ENCODE measurements at regions not wholly inside any gene's neighbourhood (a gene's known extent, or its start where the extent isn't known, plus 50 kb on each side); places are given as distances from the start of the nearest gene placed in this dataset.
"Not testable (repeated sequence)": the region's sequence is repeated elsewhere in the genome, so short reads cannot be mapped to it uniquely, and the experiment has no call there.

DNA sequence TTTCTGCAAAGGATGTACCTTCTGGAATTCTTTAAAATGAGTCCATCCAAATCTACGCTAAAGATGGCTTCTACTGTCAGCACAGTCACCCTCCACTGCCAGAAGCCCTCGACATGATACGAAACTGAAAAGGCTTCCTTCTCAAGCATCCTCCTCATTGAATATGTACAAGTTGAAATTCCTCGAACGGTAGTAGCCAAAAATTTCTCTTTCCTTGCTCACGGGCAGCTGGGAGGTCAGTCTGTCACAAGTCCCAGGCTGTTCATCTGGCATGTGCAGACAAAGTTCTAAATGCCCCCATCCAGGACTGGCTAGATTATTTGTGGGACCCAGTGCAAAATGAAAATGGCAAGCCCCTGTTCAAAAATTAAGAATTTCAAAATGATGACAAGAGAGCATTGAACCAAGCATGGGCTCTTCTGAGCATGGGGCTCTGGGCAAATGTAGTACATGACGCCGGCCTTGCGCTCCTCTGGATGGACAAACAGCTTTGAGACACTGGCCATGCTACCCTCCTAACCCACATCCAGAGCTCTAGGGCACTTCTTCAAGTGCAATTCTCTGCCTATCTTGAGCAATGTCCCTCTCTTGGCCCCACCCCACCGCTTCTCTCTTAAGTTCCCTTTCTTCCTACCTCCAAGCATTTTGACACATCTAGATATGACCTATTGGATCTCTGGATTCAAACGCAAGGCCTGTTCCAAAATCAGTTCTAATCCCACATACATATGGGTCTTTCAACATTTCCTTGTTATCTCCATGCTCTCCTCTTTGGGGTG lies 78.9 kb upstream of the FLT1 start:
- no peak for DNase-seq

DNA sequence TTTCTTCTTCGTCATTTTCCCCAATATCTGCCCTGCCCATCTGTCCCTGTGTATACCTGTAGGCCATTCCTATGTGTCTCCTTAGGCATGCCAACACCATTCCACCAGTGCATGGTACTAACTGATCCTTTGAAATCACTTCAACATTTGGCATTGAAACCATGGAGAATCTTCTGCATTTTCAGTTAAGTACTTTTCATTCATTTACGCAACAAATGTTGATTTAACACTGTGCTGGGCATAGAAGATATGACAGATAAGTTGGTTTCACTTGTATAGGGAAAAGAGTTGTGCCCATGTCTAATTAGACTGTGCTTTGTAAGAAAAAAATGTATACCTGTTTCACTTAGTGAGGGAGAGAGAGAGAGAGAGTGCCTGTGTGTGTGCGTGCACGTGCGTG lies 77.9 kb upstream of the FLT1 start:
- no peak for DNase-seq

DNA sequence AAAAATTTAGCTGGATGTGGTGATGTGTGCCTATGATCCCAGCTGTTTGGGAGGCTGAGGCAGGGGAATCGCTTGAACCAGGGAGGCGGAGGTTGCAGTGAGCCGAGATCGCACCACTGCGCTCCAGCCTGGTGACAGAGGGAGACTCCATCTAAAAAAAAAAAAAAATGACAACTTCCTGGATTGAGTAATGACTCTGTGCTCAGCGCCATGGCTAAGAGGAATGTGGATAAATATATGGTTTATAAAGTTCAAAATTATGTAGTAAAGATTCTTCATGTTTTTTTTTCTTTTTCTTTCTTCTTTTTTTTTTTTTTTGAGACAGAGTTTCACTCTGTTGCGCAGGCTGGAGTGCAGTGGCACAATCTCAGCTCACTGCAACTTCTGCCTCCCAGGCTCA lies 75.4 kb upstream of the FLT1 start:
- not testable (repeated sequence) for DNase-seq

DNA sequence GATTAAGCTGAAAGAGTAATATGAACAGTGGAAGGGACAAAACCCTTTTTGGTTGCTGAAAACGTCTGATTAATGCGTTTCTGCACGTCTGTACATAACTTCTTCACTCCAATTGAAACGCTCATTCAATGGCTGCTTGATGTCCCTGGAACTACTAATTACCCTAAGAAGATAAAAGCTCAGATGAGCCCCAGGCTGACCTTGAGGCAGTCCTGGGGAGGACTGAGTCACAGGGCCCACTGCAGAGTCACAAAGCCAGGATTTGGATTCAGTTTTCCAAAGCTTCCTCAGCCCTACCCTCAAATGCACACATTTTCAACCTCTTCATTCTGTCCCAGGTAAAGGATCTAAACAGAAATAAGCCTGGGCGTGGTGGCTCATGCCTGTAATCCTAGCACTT lies 75.0 kb upstream of the FLT1 start:
- no peak for DNase-seq

DNA sequence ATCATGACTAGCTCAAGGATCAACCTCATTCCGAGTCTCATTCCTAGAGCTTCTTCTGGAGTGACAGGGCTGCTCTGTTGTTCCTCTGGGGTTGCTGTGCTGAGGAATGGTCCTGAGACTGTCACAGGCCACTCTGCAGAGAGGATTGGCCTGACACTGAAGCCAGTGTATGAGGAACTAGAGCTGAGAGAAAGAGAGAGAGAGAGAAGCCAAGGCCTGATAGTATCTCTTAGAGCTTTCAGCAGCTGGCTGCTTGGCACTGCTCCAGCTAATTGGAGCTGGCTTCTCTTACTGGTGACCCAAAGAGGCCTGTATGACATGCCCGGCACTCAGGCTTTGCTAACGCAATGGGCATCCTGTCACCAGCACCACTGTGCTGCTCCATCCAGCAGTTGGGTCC lies 73.4 kb upstream of the FLT1 start:
- DNase-seq, result no peak

DNA sequence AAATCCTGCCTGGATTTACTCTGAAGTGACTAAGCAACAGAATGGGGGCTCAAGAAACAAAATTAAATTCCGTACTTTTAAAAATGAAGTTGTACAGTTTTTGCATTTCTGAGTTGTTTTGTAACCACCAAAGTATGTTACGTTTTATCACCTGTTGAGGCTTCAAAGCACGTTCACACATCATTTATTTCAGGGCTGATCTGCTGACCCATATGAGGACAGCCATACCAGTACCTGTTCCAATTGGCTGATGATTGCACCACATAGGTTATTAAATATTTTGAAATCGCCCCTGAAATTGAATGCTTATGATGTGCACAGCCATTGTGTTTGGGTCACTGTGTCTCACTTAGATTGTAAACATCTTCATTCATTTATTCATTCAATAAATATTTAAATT lies 72.0 kb upstream of the FLT1 start:
- no peak for DNase-seq

DNA sequence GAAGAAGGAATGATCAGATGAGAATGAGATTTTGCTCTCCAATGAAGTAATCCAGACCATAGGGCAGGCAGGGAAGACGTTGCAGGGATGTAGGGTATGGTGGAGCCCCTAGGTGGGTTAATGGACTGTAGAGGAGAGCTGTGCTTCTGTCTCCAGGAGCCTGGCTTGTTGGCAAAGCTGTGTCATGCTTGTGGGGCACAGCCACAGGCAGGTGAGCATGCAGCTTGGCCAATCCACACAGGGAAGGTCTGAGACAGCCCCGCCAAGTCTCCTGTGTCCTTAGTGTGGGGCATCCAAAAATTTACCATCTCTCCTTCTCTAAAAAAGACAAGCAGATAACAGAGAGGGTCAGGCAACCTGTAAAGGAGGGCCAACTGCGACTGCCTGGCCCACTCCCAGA lies 71.4 kb upstream of the FLT1 start:
- DNase-seq, result no peak

DNA sequence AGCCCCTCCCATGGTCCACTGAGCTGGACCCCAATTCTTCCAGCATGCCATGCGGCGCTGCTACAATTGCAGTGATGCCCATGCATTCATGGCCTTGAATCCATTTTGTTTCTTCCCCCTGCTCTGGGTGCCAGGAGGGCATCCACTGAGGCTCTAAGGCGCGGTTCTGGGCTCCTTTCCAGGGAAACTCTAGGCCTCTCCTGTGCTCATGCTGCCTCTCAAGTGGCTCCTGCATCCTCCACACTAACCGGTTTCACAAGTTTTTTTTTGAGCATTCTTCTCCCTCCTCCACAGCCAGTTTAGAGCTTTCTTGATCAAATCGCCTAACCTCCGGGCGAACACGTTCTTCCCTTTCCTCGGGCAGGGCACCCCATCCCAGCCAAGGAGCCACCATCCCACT lies 69.1 kb upstream of the FLT1 start:
- no peak for DNase-seq

DNA sequence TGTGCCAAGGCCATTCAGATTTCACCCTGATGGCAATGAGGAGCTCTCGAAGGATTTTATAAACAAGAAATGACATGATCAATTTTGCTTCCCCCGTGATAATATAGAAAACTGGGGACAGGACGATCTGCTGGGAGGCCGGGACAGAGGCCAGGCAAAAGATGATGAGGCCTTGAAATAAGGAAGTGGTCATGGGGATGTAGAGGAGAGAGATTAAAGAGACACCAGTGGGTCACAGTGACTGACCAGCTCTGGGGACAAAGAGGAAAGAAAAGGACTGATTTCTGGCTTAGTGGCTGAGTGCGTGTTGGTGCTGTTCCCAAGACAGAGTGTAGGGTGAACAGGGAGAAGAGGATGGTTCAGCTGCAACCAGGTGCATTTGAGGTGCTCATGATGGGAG lies 68.7 kb upstream of the FLT1 start:
- DNase-seq, result no peak

DNA sequence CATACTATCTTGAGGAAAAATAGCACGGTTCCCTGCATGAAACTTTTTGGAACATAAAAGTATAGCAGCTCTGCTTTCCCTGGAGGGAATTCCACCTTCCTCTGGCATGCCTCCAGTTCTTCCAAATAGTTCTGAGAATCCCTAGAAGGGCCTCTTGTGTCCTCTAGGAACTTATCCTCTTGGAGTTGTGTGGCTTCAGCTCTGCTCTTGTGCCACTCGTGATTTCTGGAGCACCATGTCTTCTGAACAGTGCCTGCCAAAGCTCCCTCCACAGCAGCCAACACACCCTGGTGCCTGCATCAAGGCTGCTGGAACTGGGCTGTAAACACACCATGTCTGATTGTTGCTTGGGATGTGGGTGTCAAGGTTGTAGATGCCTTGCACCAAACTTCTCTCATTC lies 65.7 kb upstream of the FLT1 start:
- DNase-seq, result no peak

DNA sequence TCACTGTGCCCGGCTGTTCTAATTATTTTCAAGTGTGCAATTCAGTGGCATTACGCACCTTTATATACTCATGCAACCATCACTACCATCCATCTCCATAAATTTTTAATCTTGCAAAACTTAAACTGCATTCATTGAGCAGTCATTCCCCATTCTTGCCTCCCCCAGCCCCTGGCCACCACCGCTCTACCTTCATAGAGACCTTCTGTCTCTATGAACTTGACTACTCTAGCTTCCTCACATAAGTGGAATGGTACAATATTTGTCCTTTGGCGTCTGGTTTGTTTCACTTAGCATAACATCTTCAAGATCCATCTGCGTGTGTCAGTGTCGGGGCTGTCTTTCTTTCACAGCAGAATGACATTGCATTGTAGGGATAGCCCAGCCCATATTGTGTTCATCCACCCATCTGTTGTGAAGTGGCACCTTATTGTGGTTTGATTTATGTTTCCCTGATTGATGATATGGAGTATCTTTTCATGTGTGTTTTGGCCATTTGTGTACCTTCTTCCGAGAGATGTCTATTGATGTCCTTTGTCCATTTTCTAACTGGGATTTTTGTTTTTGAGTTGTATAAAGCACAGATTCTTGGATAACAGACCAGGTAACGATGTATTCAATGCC lies 64.8 kb upstream of the FLT1 start:
- DNase-seq, result no peak

DNA sequence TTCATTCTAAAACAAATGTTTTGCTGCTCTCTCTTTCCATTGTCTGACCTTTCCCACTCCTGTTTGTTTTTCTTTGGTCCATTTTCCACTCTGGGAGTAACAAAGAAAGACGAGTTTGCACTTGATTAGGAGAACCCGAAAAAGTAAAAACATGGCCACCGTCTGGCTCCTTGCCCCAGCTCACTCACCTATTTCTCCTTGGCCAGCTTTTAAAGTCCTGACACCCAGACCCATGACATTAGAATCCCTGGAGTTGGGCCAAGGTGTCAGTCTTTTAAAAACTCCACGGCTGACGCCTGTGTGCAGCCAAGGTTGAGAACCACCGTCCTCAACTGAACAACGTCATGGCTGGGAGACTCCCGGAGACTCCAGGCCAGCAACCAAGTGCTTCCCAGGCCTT lies 63.6 kb upstream of the FLT1 start:
- no peak for DNase-seq

DNA sequence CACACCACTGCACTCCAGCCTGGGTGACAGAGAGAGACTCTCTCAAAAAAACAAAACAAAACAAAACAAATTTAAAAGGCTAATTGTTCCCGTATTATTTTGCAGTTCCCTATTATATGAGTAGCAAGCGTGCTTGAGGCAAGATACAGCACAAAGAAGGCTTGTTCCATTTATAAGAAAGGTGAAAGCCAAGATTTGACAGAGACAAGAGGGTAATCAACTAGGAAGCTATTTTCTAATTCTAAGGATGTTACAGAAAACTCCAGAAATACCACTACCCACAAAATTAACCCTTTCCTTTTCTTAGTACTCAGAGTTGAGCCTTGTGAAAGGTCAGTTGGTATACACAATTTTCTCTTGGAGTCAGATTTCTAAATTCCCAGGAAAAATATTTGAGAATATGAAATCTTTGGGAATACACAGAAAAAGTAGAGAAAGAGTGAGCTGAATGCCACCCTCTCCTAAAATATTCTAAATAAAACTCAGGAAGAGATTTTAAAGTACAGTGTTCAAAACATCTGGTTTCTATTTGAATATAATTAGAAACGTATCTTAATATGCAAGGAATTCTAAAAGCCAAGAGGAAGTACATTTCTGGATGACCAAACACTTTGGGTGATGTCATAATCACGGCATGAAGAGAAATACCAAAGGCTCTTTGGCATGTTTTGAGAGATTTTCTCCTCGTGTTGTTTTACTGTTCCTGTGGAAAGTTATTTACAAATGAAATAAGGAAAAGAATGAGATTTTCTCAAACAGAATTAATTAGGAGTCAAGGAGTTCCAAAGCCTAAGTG lies 63.0 kb upstream of the FLT1 start:
- DNase-seq, result no peak

DNA sequence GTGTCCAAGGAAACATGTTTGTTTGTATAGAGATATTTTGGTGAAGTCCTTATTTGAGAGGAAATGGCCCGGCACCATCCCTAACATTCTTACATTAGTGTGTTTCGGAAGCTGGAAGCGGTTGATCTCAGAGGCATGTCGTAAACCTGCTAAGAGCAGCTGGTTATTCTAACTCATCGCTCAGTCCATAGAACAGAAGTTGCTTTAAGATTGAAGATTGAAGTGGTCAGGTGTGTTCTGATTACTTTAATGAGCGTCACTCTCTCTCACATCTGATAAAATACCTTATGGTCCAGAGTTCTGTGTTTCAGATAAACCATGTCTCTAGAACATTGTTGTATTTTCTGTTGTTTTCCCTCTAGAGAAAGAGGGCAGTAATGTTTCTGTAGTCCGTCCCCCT lies 60.2 kb upstream of the FLT1 start:
- no peak for DNase-seq

DNA sequence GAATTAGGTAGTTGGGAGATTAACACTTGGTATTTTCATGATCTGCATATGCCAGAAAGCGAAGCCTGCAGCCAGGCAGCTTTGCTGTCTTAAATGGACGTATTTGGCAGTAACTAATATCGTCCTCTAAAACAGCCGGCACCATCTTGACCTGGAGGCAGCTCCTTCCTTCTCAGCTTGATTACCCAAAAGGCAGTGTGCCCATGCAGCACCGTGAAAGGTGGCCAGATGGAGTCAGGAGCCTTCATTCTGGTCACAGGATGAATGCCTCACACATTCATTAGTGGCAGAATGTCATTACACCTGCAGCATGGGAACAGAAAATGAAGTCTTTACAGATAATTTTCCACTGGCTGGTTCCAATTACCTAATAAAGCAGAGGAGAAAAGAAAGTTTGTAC lies 59.0 kb upstream of the FLT1 start:
- DNase-seq, result no peak

DNA sequence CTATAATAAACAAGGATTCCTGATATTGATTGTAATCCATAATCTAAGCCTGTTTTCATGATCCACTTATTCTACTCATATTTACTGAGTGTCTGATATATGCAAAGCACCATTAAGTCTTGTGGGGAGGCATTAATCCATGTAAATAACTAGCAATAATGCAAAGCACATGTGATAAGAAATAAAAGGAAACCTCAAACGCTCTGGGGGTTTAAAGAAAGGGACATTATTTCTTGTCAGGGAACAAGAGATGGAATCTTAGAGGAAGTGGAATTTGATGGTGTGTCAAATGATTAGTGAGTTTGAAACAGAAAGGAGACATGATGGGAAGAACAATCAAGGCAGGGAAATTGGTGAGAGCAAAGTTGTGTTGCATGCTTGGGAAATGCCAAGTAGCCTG lies 57.4 kb upstream of the FLT1 start:
- no peak for DNase-seq

DNA sequence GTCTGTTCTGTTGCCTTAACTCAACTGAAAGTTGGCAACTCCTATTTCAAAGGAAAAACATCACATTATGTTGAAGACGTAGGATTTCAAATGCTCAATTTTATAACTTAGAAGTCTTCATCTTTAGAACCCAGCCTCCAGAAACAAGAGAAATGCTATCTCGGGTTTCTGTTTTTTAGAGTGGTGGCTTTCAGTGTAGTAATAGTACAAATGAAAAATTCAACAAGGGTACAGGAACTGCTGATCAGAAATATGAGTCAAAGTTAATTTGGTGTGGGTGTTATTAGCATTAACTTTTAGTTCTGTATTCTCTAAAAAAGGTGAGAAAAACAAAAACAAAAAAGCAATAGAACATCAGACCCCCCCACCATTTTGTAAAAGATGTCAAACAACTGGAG lies 56.6 kb upstream of the FLT1 start:
- no peak for DNase-seq

DNA sequence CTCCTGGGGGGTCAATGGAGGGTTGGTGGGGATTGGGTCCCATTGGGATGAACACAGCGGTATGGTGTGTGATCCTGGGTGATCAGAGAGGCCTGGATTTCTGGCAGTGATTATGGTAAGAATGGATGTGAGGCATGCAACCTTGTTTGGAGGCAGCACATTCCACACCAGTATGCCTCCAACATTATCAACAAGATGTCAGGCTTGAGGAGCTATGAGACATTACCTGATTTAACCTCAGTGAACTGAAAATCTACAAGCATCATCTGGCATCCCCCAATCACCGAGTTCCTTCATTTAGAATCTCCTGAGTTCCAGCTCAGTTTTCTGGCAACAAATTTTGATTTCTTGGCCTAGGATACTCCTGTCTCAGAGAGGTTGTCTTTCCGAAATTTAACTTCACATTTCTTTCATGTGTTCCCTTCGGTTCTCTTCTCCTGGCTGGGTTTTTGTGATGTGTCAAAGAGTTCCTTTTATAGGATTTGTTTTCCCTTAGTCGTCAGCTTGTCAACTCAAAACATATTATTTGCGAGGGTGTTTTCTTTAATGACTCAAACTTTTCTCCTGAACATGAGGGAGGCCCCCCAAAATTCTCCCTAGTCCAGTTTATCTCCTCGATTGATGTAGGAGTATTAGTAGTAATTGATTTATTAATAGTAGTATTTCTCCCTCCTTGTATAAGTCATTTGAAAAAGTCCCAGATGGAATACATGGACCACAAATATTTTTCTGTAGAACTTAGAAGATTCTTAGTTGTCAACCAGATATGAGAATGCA lies 56.0 kb upstream of the FLT1 start:
- no peak for DNase-seq

DNA sequence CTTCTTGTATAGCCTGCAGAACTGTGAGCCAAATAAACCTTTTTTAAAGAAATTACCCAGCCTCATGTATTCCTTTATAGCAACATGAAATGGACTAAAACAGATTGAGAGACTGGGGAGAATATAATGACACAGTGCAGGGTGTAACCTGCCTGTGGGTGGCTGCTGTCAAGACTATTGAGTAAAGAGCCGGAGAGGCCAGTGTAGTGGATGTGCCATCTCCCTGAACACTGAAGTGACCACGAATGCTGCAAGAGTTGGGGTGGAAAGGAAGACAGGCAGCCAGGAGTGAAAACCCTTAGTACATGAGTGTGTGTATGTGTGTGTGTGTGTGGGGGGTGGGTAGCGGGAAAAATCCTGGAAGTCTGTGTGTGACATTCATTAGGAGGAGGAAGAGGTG lies 55.2 kb upstream of the FLT1 start:
- DNase-seq, result no peak

DNA sequence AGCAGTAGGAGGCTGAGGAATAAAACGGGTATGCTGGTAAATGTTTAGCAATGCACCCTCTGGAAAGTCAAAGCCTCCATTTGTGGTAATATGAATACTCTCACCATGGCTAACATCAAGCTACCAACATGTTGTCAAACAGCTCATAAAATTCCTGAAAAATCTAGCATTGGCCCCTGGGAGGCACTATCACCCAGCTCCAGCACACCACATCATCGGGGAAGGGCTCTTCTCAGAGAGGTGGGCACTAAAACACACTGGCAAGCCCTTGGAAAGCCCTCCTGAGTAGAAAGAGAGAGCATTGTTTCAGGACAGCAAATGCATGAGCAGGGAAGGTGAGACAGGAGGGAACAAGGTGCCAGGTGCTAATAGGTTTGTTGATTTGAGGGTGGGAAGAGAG lies 53.9 kb upstream of the FLT1 start:
- no peak for DNase-seq

DNA sequence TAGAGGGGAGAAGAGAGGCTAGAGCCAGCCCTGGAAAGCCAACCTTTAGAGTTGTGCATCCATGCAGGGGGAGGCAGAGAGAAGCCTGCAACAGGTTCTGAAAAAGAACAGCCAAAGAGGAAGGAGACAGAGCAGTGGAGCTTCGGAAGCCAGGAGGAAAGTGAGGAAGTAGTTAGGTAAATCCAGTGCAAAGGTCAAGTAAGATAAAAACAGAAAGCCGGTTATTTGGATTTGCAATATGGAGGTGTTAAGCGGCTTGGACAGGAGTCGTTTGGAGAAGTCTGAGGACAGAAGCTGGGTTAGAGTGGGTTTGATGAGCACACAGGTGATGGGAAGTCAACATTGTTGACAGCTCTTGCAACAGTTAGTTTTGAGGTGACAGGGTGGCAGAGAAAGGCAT lies 53.5 kb upstream of the FLT1 start:
- DNase-seq, result no peak

DNA sequence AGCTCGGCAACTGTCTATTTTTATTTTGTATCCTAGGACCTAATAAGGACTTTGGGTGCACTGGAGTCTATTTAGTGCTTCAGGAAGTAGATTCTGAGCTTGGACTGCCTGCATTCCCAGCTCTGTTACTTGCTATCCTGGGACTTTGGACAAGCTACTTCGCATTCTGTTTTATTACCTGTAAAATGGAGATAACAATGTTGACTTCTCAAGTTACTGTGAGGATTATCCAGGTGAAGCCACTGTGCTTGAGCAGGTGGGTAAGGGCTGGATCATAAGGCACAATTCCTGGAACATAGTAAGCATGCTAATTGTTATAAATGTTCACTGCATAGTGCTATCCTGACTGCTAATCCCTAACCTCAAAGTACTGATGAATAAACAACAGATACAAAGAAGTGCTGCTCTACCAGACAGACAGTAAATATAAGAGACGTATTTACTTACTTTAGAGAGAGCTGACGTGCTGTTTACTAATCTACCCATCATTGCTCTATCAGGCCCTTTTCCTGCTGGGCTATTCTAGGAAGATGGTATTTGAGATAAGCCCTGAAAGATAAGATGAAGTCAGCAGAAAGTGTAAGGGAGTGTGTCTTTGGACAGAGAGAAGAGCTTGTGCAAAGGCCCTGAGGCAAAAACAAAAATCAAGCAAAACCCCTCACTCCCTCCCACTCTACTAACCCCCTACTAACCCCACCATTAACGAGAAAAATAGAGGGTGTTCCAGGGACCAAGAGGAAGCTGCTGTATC lies 50.8 kb upstream of the FLT1 start:
- DNase-seq, result no peak

Data from stimulated activated CD4-positive, alpha-beta T cell treated with anti-CD3 and anti-CD28 coated beads, Interleukin-2, amount 100 ng/mL, for 48 hours (primary cell).